GM23338 (cell line): ENCODE measurements at regions not wholly inside any gene's neighbourhood (a gene's known extent, or its start where the extent isn't known, plus 50 kb on each side); places are given as distances from the start of the nearest gene placed in this dataset.

Source experiments
- ATAC-seq: fragments of 200-7000 bp; cut with Tn5 transposase; 3 replicates; pipeline ENCODE4 v1.9.1; 2020
- DNase-seq: peaks from one replicate; pipeline ENCODE4 v3.0.0-alpha.2; 2015; ENCODE audit warnings: low spot score
- H2AFZ ChIP-seq: fragments of 200-600 bp; sonication (generic); 2 replicates; pipeline ENCODE4 v1.8.0; 2016; ENCODE audit warnings: antibody characterized with exemption, mild to moderate bottlenecking, moderate library complexity
- H3F3A ChIP-seq: fragments of 200-600 bp; sonication (generic); replicated peaks from 2 replicates; pipeline ENCODE4 v1.8.0; 2017; ENCODE audit warnings: antibody characterized with exemption, mixed run types, low read depth
- H3K27ac ChIP-seq: fragments of 200-600 bp; sonication (generic); 2 replicates; pipeline ENCODE4 v1.6.1; 2016; ENCODE audit warnings: low read depth
- H3K27me3 ChIP-seq: fragments of 200-600 bp; sonication (generic); 2 replicates; pipeline ENCODE4 v1.8.0; 2016; ENCODE audit warnings: mild to moderate bottlenecking, mixed run types, moderate library complexity; ENCODE audit not compliant: insufficient read depth
- H3K36me3 ChIP-seq: fragments of 200-600 bp; sonication (generic); 2 replicates; pipeline ENCODE4 v1.8.0; 2016; ENCODE audit warnings: mild to moderate bottlenecking; ENCODE audit not compliant: insufficient read depth
- H3K4me1 ChIP-seq: fragments of 200-600 bp; sonication (generic); 2 replicates; pipeline ENCODE4 v1.8.0; 2016; ENCODE audit warnings: mild to moderate bottlenecking, moderate library complexity; ENCODE audit not compliant: insufficient read depth
- H3K4me2 ChIP-seq: fragments of 200-600 bp; sonication (generic); 2 replicates; pipeline ENCODE4 v1.7.1; 2017; ENCODE audit warnings: mixed run types
- H3K4me3 ChIP-seq: fragments of 200-600 bp; sonication (generic); 2 replicates; pipeline ENCODE4 v1.6.1; 2016; ENCODE audit warnings: mixed run types
- H3K79me2 ChIP-seq: fragments of 200-600 bp; sonication (generic); replicated peaks from 2 replicates; pipeline ENCODE4 v1.8.0; 2017; ENCODE audit warnings: mild to moderate bottlenecking; ENCODE audit not compliant: insufficient read depth
- H3K9me2 ChIP-seq: fragments of 200-600 bp; sonication (generic); 2 replicates; pipeline ENCODE4 v1.8.0; 2017; ENCODE audit not compliant: insufficient read depth
- H4K20me1 ChIP-seq: fragments of 200-600 bp; sonication (generic); replicated peaks from 2 replicates; pipeline ENCODE4 v1.8.0; 2017; ENCODE audit warnings: mild to moderate bottlenecking; ENCODE audit not compliant: insufficient read depth
- H3K27ac Mint-ChIP-seq: 2 replicates; pipeline ENCODE4 v1.8.0; 2020; ENCODE audit warnings: inconsistent platforms, mild to moderate bottlenecking, moderate library complexity, mixed read lengths
- H3K27me3 Mint-ChIP-seq: 3 replicates; pipeline ENCODE4 v1.8.0; 2022; ENCODE audit warnings: low read depth, mild to moderate bottlenecking, moderate library complexity, mixed read lengths, inconsistent platforms; ENCODE audit not compliant: insufficient read depth, poor library complexity
- H3K36me3 Mint-ChIP-seq: 3 replicates; pipeline ENCODE4 v1.8.0; 2021; ENCODE audit warnings: low read depth, mild to moderate bottlenecking, inconsistent platforms, moderate library complexity, mixed read lengths
- H3K4me1 Mint-ChIP-seq: 3 replicates; pipeline ENCODE4 v1.8.0; 2020; ENCODE audit warnings: mild to moderate bottlenecking, inconsistent platforms, mixed read lengths
- H3K4me3 Mint-ChIP-seq: 3 replicates; pipeline ENCODE4 v1.8.0; 2021; ENCODE audit warnings: moderate library complexity, mild to moderate bottlenecking, inconsistent platforms, mixed read lengths
- H3K9me3 Mint-ChIP-seq: 3 replicates; pipeline ENCODE4 v1.8.0; 2020; ENCODE audit warnings: moderate library complexity, mild to moderate bottlenecking, inconsistent platforms, mixed read lengths
- CREB1 ChIP-seq: fragments of 250-450 bp; sonication (Bioruptor Pico); IDR thresholded peaks from 2 replicates; pipeline ENCODE4 v1.5.0; 2020; ENCODE audit warnings: low read depth, mild to moderate bottlenecking, moderate library complexity
- EZH2phosphoT487 ChIP-seq: fragments of 200-600 bp; sonication (generic); IDR thresholded peaks from one replicate; pipeline ENCODE4 v1.8.1; 2018; ENCODE audit warnings: antibody characterized with exemption; ENCODE audit not compliant: unreplicated experiment
- JUNB ChIP-seq: IDR thresholded peaks from one replicate; pipeline ENCODE4 v1.6.1; 2016; ENCODE audit warnings: antibody characterized with exemption; ENCODE audit not compliant: unreplicated experiment
- NANOG ChIP-seq: IDR thresholded peaks from 2 replicates; pipeline ENCODE4 v1.6.1; 2016; ENCODE audit warnings: antibody characterized with exemption, borderline replicate concordance
- POLR2AphosphoS5 ChIP-seq: IDR thresholded peaks from 2 replicates; pipeline ENCODE4 v1.6.1; 2016; ENCODE audit warnings: antibody characterized with exemption, low read depth
- STAT1 ChIP-seq: IDR thresholded peaks from one replicate; pipeline ENCODE4 v1.6.1; 2016; ENCODE audit warnings: antibody characterized with exemption; ENCODE audit not compliant: unreplicated experiment
- ZNF114 ChIP-seq: fragments of 250-450 bp; sonication (Bioruptor Pico); IDR thresholded peaks from 2 replicates; pipeline ENCODE4 v1.5.0; 2020; ENCODE audit warnings: mild to moderate bottlenecking, moderate library complexity
- ZNF331 ChIP-seq: fragments of 250-450 bp; sonication (Bioruptor Pico); IDR thresholded peaks from 2 replicates; pipeline ENCODE4 v1.5.0; 2020; ENCODE audit warnings: low read depth, mild to moderate bottlenecking, moderate library complexity
- TF ChIP-seq, protein P1 (sequence below): IDR thresholded peaks from one replicate; pipeline ENCODE4 v1.6.1; 2018; ENCODE audit warnings: antibody characterized with exemption; ENCODE audit not compliant: unreplicated experiment
- TF ChIP-seq, protein P2 (sequence below), 2 experiments: fragments of 200-600 bp in 1 of 2; sonication (generic) in 1 of 2; conservative IDR thresholded peaks; 2 replicates each; pipeline versions ENCODE4 v1.5.1 to v1.6.1; 2016 to 2017; ENCODE audit warnings: antibody characterized with exemption in 2 of 2, low read depth in 2 of 2, mild to moderate bottlenecking in 2 of 2, moderate library complexity in 1 of 2
- TF ChIP-seq, protein P3 (sequence below): IDR thresholded peaks from 2 replicates; pipeline ENCODE4 v1.6.1; 2016; ENCODE audit warnings: antibody characterized with exemption

DNA sequence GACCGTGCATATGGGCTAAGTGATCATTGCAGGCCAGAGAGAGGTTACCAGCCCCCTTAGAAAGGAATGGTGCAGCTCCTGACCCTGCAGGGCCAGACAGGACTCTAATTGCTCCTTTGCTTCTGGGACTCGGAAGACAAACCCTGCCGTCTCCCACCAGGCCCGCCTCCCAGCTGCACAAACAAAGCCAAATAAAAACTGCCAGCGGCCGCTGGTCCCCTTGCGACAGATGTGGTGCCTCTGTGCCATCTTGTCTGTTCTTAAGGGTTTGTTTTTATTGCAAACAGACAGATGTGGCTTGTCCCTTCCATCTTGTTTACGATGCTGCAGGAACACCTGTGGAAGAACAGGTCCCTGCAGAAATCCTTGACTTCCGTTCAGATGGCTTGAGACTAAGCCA, 434.4 kb upstream of the TSHZ3 start (continued):
- TF ChIP-seq, protein P1, sequence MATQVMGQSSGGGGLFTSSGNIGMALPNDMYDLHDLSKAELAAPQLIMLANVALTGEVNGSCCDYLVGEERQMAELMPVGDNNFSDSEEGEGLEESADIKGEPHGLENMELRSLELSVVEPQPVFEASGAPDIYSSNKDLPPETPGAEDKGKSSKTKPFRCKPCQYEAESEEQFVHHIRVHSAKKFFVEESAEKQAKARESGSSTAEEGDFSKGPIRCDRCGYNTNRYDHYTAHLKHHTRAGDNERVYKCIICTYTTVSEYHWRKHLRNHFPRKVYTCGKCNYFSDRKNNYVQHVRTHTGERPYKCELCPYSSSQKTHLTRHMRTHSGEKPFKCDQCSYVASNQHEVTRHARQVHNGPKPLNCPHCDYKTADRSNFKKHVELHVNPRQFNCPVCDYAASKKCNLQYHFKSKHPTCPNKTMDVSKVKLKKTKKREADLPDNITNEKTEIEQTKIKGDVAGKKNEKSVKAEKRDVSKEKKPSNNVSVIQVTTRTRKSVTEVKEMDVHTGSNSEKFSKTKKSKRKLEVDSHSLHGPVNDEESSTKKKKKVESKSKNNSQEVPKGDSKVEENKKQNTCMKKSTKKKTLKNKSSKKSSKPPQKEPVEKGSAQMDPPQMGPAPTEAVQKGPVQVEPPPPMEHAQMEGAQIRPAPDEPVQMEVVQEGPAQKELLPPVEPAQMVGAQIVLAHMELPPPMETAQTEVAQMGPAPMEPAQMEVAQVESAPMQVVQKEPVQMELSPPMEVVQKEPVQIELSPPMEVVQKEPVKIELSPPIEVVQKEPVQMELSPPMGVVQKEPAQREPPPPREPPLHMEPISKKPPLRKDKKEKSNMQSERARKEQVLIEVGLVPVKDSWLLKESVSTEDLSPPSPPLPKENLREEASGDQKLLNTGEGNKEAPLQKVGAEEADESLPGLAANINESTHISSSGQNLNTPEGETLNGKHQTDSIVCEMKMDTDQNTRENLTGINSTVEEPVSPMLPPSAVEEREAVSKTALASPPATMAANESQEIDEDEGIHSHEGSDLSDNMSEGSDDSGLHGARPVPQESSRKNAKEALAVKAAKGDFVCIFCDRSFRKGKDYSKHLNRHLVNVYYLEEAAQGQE, result no peak
- TF ChIP-seq POLR2AphosphoS5, result no peak
- no peak for TF ChIP-seq CREB1 (CRISPR knock-in tag)
- TF ChIP-seq JUNB, result no peak
- TF ChIP-seq ZNF331, result no peak
- TF ChIP-seq STAT1, result no peak
- TF ChIP-seq, protein P2, sequence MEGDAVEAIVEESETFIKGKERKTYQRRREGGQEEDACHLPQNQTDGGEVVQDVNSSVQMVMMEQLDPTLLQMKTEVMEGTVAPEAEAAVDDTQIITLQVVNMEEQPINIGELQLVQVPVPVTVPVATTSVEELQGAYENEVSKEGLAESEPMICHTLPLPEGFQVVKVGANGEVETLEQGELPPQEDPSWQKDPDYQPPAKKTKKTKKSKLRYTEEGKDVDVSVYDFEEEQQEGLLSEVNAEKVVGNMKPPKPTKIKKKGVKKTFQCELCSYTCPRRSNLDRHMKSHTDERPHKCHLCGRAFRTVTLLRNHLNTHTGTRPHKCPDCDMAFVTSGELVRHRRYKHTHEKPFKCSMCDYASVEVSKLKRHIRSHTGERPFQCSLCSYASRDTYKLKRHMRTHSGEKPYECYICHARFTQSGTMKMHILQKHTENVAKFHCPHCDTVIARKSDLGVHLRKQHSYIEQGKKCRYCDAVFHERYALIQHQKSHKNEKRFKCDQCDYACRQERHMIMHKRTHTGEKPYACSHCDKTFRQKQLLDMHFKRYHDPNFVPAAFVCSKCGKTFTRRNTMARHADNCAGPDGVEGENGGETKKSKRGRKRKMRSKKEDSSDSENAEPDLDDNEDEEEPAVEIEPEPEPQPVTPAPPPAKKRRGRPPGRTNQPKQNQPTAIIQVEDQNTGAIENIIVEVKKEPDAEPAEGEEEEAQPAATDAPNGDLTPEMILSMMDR (conservative IDR thresholded peaks at IDR 0.05; ENCODE audit: low read depth in 2 of 2), result no peak
- no peak for TF ChIP-seq EZH2phosphoT487
- no peak for TF ChIP-seq ZNF114

DNA sequence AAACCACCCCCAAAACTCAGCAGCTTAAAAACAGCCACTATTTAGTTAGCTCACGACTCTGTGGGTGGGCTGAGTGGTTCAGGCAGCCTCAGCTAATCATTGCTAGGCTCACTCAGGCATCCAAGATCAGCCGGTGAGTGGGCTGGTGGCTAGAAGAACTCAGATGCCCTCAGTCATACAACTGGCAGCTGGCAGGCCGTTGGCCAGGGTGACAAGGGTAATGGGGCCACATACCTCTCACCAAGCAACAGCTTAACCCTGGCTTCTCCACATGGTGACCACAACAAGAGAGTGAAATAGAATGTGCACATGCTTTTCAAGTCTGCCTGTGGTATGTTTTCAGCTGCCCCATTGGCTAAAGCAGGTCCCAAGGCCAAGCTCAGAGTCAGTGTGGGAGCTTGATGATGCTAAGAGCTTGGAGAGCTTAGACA, 435.4 kb upstream of the TSHZ3 start:
- Histone ChIP-seq H3K4me2 (no peak overlapping the region), H3F3A (no peaks in the 10 kb centered on the region), H3K36me3 (no peaks in the 10 kb centered on the region), H4K20me1 (no peaks in the 10 kb centered on the region), H2AFZ (peak overlapping the region; percentile 52), H3K9me2 (no peaks in the 10 kb centered on the region), H3K27me3 (no peaks in the 10 kb centered on the region), H3K4me3 (no peak overlapping the region), H3K79me2 (no peaks in the 10 kb centered on the region), H3K4me1 (no peaks in the 10 kb centered on the region), H3K27ac (no peak overlapping the region)
- Mint-ChIP-seq H3K4me3 (no peak overlapping the region), H3K27me3 (peaks cover 5% of the 10 kb centered on the region), H3K27ac (no peak overlapping the region), H3K9me3 (no peaks in the 10 kb centered on the region), H3K36me3 (no peaks in the 10 kb centered on the region), H3K4me1 (no peaks in the 10 kb centered on the region)
- ATAC-seq (peak; percentile 35; the same call in 2 of the 3 replicates), DNase-seq (no peak)
- TF ChIP-seq JUNB, result no peak
- TF ChIP-seq, protein P1, result no peak
- TF ChIP-seq, protein P2 (conservative IDR thresholded peaks at IDR 0.05; ENCODE audit: low read depth in 2 of 2), result no peak
- TF ChIP-seq, protein P3, sequence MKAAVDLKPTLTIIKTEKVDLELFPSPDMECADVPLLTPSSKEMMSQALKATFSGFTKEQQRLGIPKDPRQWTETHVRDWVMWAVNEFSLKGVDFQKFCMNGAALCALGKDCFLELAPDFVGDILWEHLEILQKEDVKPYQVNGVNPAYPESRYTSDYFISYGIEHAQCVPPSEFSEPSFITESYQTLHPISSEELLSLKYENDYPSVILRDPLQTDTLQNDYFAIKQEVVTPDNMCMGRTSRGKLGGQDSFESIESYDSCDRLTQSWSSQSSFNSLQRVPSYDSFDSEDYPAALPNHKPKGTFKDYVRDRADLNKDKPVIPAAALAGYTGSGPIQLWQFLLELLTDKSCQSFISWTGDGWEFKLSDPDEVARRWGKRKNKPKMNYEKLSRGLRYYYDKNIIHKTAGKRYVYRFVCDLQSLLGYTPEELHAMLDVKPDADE, result no peak
- TF ChIP-seq POLR2AphosphoS5, result no peak
- TF ChIP-seq NANOG, result no peak
- TF ChIP-seq CREB1 (CRISPR knock-in tag), result no peak
- TF ChIP-seq ZNF114, result no peak
